Neural cell (in vitro differentiated cells): ENCODE measurements at regions not wholly inside any gene's neighbourhood (a gene's known extent, or its start where the extent isn't known, plus 50 kb on each side); places are given as distances from the start of the nearest gene placed in this dataset.

Experiments
- H2AFZ ChIP-seq: fragments of 200-600, 300-800 bp; sonication (generic), shearing (Covaris generic); 2 replicates; pipeline ENCODE4 v1.6.0; 2014; ENCODE audit warnings: low read depth, mild to moderate bottlenecking, antibody characterized with exemption, low read length, moderate library complexity
- H3F3A ChIP-seq: fragments of 200-600 bp; shearing (Covaris generic); 2 replicates; pipeline ENCODE4 v1.6.1; 2016; ENCODE audit warnings: mild to moderate bottlenecking, moderate library complexity, mixed read lengths, antibody characterized with exemption, low read length; ENCODE audit not compliant: insufficient read depth, poor library complexity, severe bottlenecking
- H3K27ac ChIP-seq: fragments of 200-600, 300-800 bp; sonication (generic), shearing (Covaris generic); 2 replicates; pipeline ENCODE4 v1.5.1; 2014; ENCODE audit warnings: mild to moderate bottlenecking, low read length, moderate library complexity
- H3K27me3 ChIP-seq: fragments of 300-800, 200-600 bp; sonication (generic), shearing (Covaris generic); 2 replicates; pipeline ENCODE4 v1.6.0; 2014; ENCODE audit warnings: mild to moderate bottlenecking, low read depth, low read length, moderate library complexity; ENCODE audit not compliant: insufficient read depth
- H3K36me3 ChIP-seq: fragments of 300-800, 200-600 bp; sonication (generic), shearing (Covaris generic); 2 replicates; pipeline ENCODE4 v1.5.1; 2014; ENCODE audit warnings: mild to moderate bottlenecking, antibody characterized with exemption, low read length, moderate library complexity; ENCODE audit not compliant: insufficient read depth
- H3K4me2 ChIP-seq: fragments of 300-800, 200-600 bp; sonication (generic), shearing (Covaris generic); 2 replicates; pipeline ENCODE4 v1.6.0; 2014; ENCODE audit warnings: mild to moderate bottlenecking, low read length
- H3K4me3 ChIP-seq: fragments of 300-800, 200-600 bp; sonication (generic), shearing (Covaris generic); 2 replicates; pipeline ENCODE4 v1.5.1; 2014; ENCODE audit warnings: mild to moderate bottlenecking, low read length, moderate library complexity
- H3K79me2 ChIP-seq: fragments of 200-600 bp; shearing (Covaris generic); replicated peaks from 2 replicates; pipeline ENCODE4 v1.6.0; 2014; ENCODE audit warnings: mild to moderate bottlenecking, low read length, moderate library complexity; ENCODE audit not compliant: insufficient read depth
- H3K9ac ChIP-seq: fragments of 300-800, 200-600 bp; sonication (generic), shearing (Covaris generic); 2 replicates; pipeline ENCODE4 v1.6.1; 2016; ENCODE audit warnings: mild to moderate bottlenecking, low read length, mixed read lengths
- H3K9me2 ChIP-seq: fragments of 200-600 bp; shearing (Covaris generic); 2 replicates; pipeline ENCODE4 v1.6.1; 2016; ENCODE audit warnings: mild to moderate bottlenecking, low read length, mixed read lengths; ENCODE audit not compliant: insufficient read depth
- H3K9me3 ChIP-seq: fragments of 200-600, 300-800 bp; sonication (generic), shearing (Covaris generic); 2 replicates; pipeline ENCODE4 v1.6.1; 2016; ENCODE audit warnings: mild to moderate bottlenecking, mixed run types, low read length, moderate library complexity, mixed read lengths
- H4K20me1 ChIP-seq: fragments of 200-600 bp; shearing (Covaris generic); 2 replicates; pipeline ENCODE4 v1.6.1; 2016; ENCODE audit warnings: mild to moderate bottlenecking, mixed run types; ENCODE audit not compliant: insufficient read depth
- CTCF ChIP-seq: fragments of 450-650 bp; IDR thresholded peaks from 2 replicates; pipeline ENCODE4 v1.5.1; 2014; ENCODE audit warnings: antibody characterized with exemption, mild to moderate bottlenecking, moderate library complexity; ENCODE audit not compliant: poor library complexity, severe bottlenecking
- EP300 ChIP-seq: fragments of 450-650 bp; conservative IDR thresholded peaks from 2 replicates; pipeline ENCODE4 v1.6.1; 2014; ENCODE audit warnings: antibody characterized with exemption, mild to moderate bottlenecking, moderate library complexity; ENCODE audit not compliant: poor library complexity, severe bottlenecking
- EZH2 ChIP-seq: fragments of 200-600, 300-800 bp; shearing (Covaris generic), sonication (generic); IDR thresholded peaks from 2 replicates; pipeline ENCODE4 v1.6.1; 2014; ENCODE audit warnings: antibody characterized with exemption, low read length, borderline replicate concordance, mild to moderate bottlenecking; ENCODE audit not compliant: insufficient read depth, poor library complexity, severe bottlenecking
- MXI1 ChIP-seq: fragments of 450-650 bp; conservative IDR thresholded peaks from 2 replicates; pipeline ENCODE4 v1.6.1; 2014; ENCODE audit warnings: antibody characterized with exemption, mild to moderate bottlenecking; ENCODE audit not compliant: poor library complexity, severe bottlenecking
- POLR2AphosphoS5 ChIP-seq: IDR thresholded peaks from 2 replicates; pipeline ENCODE4 v1.6.1; 2012
- RAD21 ChIP-seq: fragments of 450-650 bp; conservative IDR thresholded peaks from 2 replicates; pipeline ENCODE4 v1.6.1; 2014; ENCODE audit warnings: antibody characterized with exemption, mild to moderate bottlenecking, moderate library complexity
- REST ChIP-seq: IDR thresholded peaks from 2 replicates; pipeline ENCODE4 v1.6.1; 2012; ENCODE audit warnings: borderline replicate concordance
- SMC3 ChIP-seq: fragments of 450-650 bp; conservative IDR thresholded peaks from 2 replicates; pipeline ENCODE4 v1.6.1; 2014; ENCODE audit warnings: antibody characterized with exemption, mild to moderate bottlenecking, moderate library complexity; ENCODE audit not compliant: poor library complexity
- TAF1 ChIP-seq: IDR thresholded peaks from 2 replicates; pipeline ENCODE4 v1.6.1; 2012; ENCODE audit warnings: low read depth

GRCh38 chr18:66972681-66973080 is 368.8 kb upstream of the CDH19 start:
- H3K4me2 ChIP-seq: no peak overlapping the region
- no peak overlapping the region for H3K27ac ChIP-seq
- no peak overlapping the region for H3K9ac ChIP-seq

GRCh38 chr18:66971960-66972359 is 368.1 kb upstream of the CDH19 start:
- Histone ChIP-seq H3K36me3 (no peaks in the 10 kb centered on the region), H2AFZ (no peak overlapping the region), H3K4me3 (no peak overlapping the region), H3K4me2 (no peak overlapping the region), H3K27ac (no peak overlapping the region), H3K27me3 (no peaks in the 10 kb centered on the region), H3K79me2 (no peaks in the 10 kb centered on the region), H3K9me3 (no peaks in the 10 kb centered on the region), H3F3A (no peaks in the 10 kb centered on the region), H3K9ac (no peak overlapping the region), H3K9me2 (no peaks in the 10 kb centered on the region), H4K20me1 (no peaks in the 10 kb centered on the region)
- no peak for TF ChIP-seq CTCF
- no peak for TF ChIP-seq EP300
- no peak for TF ChIP-seq POLR2AphosphoS5
- TF ChIP-seq TAF1: no peak
- TF ChIP-seq REST: no peak
- TF ChIP-seq SMC3: no peak
- no peak for TF ChIP-seq MXI1

More at GRCh38 chr18:66972681-66973080, 368.8 kb upstream of the CDH19 start:
- no peaks in the 10 kb centered on the region for H4K20me1 ChIP-seq
- no peak for TF ChIP-seq SMC3
- no peak for TF ChIP-seq REST
- TF ChIP-seq TAF1: no peak
- no peak for TF ChIP-seq CTCF
- no peak for TF ChIP-seq EP300
- TF ChIP-seq EZH2: no peak
- no peak for TF ChIP-seq MXI1
- no peak for TF ChIP-seq RAD21
- no peak for TF ChIP-seq POLR2AphosphoS5
- H3K9me2 ChIP-seq: no peaks in the 10 kb centered on the region
- H2AFZ ChIP-seq: no peak overlapping the region
- no peak overlapping the region for H3K4me3 ChIP-seq
- H3K9me3 ChIP-seq: no peaks in the 10 kb centered on the region
- H3K27me3 ChIP-seq: no peaks in the 10 kb centered on the region
- H3K36me3 ChIP-seq: no peaks in the 10 kb centered on the region
- H3K79me2 ChIP-seq: no peaks in the 10 kb centered on the region
- no peaks in the 10 kb centered on the region for H3F3A ChIP-seq
